OCI-LY3 (cell line): ENCODE measurements at regions not wholly inside any gene's neighbourhood (a gene's known extent, or its start where the extent isn't known, plus 50 kb on each side); places are given as distances from the start of the nearest gene placed in this dataset.

Source experiments
- EZH2phosphoT487 ChIP-seq: fragments of 200-600 bp; shearing (Covaris generic); IDR thresholded peaks from 2 replicates; pipeline ENCODE4 v1.6.1; 2018; ENCODE audit warnings: antibody characterized with exemption, mixed run types, low read depth
- TF ChIP-seq, protein P1 (sequence below): fragments of 200-600, 300-600 bp; sonication (generic); IDR thresholded peaks from 2 replicates; pipeline ENCODE4 v1.5.1; 2014; ENCODE audit warnings: antibody characterized with exemption, low read length, low read depth

DNA sequence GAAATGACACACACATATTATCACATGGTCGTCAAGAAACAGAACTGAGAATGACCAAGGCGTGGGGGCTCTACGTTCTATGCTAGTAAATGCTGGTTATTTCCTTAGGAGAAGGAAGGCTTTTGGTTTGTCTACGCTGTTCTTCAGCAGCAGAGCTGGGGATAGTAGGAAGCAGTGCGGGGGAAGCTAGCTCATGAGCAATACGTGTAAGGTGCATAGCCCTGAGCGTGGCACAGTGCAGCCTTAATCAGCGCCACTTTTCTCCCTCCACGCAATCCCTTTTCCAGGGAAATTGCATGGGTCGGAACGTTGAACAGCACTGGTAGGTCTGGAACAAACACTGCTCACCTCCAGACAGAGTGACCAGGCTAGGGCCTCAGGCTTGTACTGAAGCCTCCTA lies 199.6 kb upstream of the FBXO11 start:
- TF ChIP-seq, protein P1, sequence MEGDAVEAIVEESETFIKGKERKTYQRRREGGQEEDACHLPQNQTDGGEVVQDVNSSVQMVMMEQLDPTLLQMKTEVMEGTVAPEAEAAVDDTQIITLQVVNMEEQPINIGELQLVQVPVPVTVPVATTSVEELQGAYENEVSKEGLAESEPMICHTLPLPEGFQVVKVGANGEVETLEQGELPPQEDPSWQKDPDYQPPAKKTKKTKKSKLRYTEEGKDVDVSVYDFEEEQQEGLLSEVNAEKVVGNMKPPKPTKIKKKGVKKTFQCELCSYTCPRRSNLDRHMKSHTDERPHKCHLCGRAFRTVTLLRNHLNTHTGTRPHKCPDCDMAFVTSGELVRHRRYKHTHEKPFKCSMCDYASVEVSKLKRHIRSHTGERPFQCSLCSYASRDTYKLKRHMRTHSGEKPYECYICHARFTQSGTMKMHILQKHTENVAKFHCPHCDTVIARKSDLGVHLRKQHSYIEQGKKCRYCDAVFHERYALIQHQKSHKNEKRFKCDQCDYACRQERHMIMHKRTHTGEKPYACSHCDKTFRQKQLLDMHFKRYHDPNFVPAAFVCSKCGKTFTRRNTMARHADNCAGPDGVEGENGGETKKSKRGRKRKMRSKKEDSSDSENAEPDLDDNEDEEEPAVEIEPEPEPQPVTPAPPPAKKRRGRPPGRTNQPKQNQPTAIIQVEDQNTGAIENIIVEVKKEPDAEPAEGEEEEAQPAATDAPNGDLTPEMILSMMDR, result no peak
- no peak for TF ChIP-seq EZH2phosphoT487
